Upper lobe of left lung (tissue), 6 donors: ENCODE measurements at regions not wholly inside any gene's neighbourhood (a gene's known extent, or its start where the extent isn't known, plus 50 kb on each side); places are given as distances from the start of the nearest gene placed in this dataset.

Experiments
- ATAC-seq, 2 donors: fragments of 200-7000 bp; cut with Tn5 transposase; one replicate each; pipeline ENCODE4 v1.9.1; 2022; ENCODE audit warnings: mild to moderate bottlenecking in 2 of 2, moderate library complexity in 2 of 2; ENCODE audit not compliant: low FRiP score in 2 of 2
- DNase-seq, 2 donors: peaks; one replicate each; pipeline ENCODE4 v3.0.0-alpha.2; 2019 to 2020
- H3K27ac ChIP-seq, 4 donors: fragments of 200-600 bp; sonication (generic); one replicate each; pipeline ENCODE4 v1.5.1; 2016 to 2019
- H3K27me3 ChIP-seq, 4 donors: fragments of 200-600 bp; sonication (generic); one replicate each; pipeline ENCODE4 v1.5.1; 2017 to 2019
- H3K36me3 ChIP-seq, 4 donors: fragments of 200-600 bp; sonication (generic); one replicate each; pipeline ENCODE4 v1.5.1; 2016 to 2019
- H3K4me1 ChIP-seq, 4 donors: fragments of 200-600 bp; sonication (generic); one replicate each; pipeline ENCODE4 v1.5.1; 2018 to 2019
- H3K4me3 ChIP-seq, 4 donors: fragments of 200-600 bp; sonication (generic); one replicate each; pipeline ENCODE4 v1.5.1; 2017 to 2019; ENCODE audit warnings: mild to moderate bottlenecking in 2 of 4, moderate library complexity in 1 of 4
- H3K9me3 ChIP-seq, 4 donors: fragments of 200-600 bp; sonication (generic); one replicate each; pipeline ENCODE4 v1.5.1; 2018 to 2019
- CTCF ChIP-seq, 6 experiments: fragments of 450-650 bp in 4 of 6; fragments of 200-600 bp in 2 of 6; sonication (generic) in 2 of 6; IDR thresholded peaks; one replicate each; pipeline ENCODE4 v1.5.1; 2016 to 2019; ENCODE audit warnings: antibody characterized with exemption in 6 of 6
- EP300 ChIP-seq, 4 donors: sonication (generic); formaldehyde crosslinking; IDR thresholded peaks; one replicate each; pipeline ENCODE4 v1.5.1; 2017; ENCODE audit warnings: antibody characterized with exemption in 4 of 4, control low read depth in 2 of 4
- POLR2A ChIP-seq, 4 donors: fragments of 450-650 bp; IDR thresholded peaks; one replicate each; pipeline ENCODE4 v1.5.1; 2016 to 2017; ENCODE audit warnings: antibody characterized with exemption in 4 of 4, mild to moderate bottlenecking in 2 of 4
- POLR2AphosphoS5 ChIP-seq, 2 donors: sonication (generic); formaldehyde crosslinking; IDR thresholded peaks; one replicate each; pipeline ENCODE4 v1.5.1; 2017; ENCODE audit warnings: antibody characterized with exemption in 2 of 2
- WGBS, 2 donors: methylation state at CpG; one replicate each; pipeline ENCODE4 v1.1.5; 2017 to 2018; 5-methylcytosine and 5-hydroxymethylcytosine counted together
- donor health status: DM: no; HTN: no; CAD: no; lungs with moderate emphysema.
- donor health status: DM: no; HTN: yes; CAD: no; lungs with severe emphysema.

- ATAC-seq, result no peak
- no peaks in the 10 kb centered on the region for H3K9me3 ChIP-seq
- H3K4me3 ChIP-seq, result no peak overlapping the region
- no peaks in the 10 kb centered on the region for H3K27me3 ChIP-seq
- TF ChIP-seq EP300 (IDR thresholded peaks at IDR 0.05) (no peak), CTCF (IDR thresholded peaks at IDR 0.05) (no peak), POLR2AphosphoS5 (IDR thresholded peaks at IDR 0.05) (no peak), POLR2A (IDR thresholded peaks at IDR 0.05) (no peak)
- no peak for DNase-seq
- H3K4me1 ChIP-seq, result no peaks in the 10 kb centered on the region
- H3K27ac ChIP-seq, result no peak overlapping the region
- no peaks in the 10 kb centered on the region for H3K36me3 ChIP-seq
Observed at GRCh38 chr9:30125881-30126280, 2258.6 kb upstream of the ACO1 start.

- TF ChIP-seq POLR2A (IDR thresholded peaks at IDR 0.05) (no peak), CTCF (IDR thresholded peaks at IDR 0.05) (no peak), POLR2AphosphoS5 (IDR thresholded peaks at IDR 0.05) (no peak), EP300 (IDR thresholded peaks at IDR 0.05) (no peak)
- no peak overlapping the region for H3K4me3 ChIP-seq
- no peaks in the 10 kb centered on the region for H3K36me3 ChIP-seq
- no peaks in the 10 kb centered on the region for H3K27me3 ChIP-seq
- H3K9me3 ChIP-seq, result no peaks in the 10 kb centered on the region
- DNase-seq, result no peak
- no peak for ATAC-seq
- H3K4me1 ChIP-seq, result no peaks in the 10 kb centered on the region
- H3K27ac ChIP-seq, result no peak overlapping the region
Observed at GRCh38 chr9:30127371-30127770, 2257.1 kb upstream of the ACO1 start.

DNA sequence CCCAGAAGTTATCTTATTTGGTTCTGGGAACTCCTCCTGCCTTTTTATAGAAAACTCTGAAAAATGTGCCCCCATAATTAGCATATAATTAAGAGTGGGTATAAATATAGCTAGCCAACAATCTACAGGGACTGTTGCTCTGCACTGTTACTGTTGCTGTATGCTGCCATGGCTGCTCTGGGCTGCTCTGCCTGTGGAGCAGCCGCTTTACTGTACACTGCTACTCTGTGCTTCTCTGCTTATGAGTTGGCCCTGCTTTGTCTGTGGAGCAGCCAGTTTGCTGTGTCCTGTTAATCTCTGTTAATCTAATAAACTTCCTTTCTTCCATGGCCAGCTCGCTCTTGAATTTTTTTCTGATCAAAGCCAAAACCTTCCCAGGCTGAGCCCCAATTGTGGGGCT lies 2244.0 kb upstream of the ACO1 start:
- Histone ChIP-seq H3K27me3 (no peaks in the 10 kb centered on the region), H3K36me3 (no peaks in the 10 kb centered on the region), H3K4me3 (no peak overlapping the region), H3K9me3 (no peaks in the 10 kb centered on the region), H3K4me1 (no peaks in the 10 kb centered on the region), H3K27ac (no peak overlapping the region)
- whole genome bisulfite sequencing, 2 donors, result 62 to 83% methylated on average over 1 to 2 of the region's 2 CpGs
- DNase-seq, result no peak
- TF ChIP-seq EP300 (IDR thresholded peaks at IDR 0.05) (no peak), POLR2A (IDR thresholded peaks at IDR 0.05) (no peak), CTCF (IDR thresholded peaks at IDR 0.05) (no peak), POLR2AphosphoS5 (IDR thresholded peaks at IDR 0.05) (no peak)
- no peak for ATAC-seq

GRCh38 chr9:30160570-30160969 lies 2223.9 kb upstream of the ACO1 start:
- ATAC-seq, result no peak
- Histone ChIP-seq H3K27me3 (no peaks in the 10 kb centered on the region), H3K27ac (no peak overlapping the region), H3K36me3 (no peaks in the 10 kb centered on the region), H3K4me3 (no peak overlapping the region), H3K9me3 (no peaks in the 10 kb centered on the region), H3K4me1 (no peaks in the 10 kb centered on the region)
- no peak for DNase-seq
- WGBS, 2 donors, result 72 to 74% methylated on average over 7 of the region's 7 CpGs
- TF ChIP-seq EP300 (IDR thresholded peaks at IDR 0.05) (no peak), CTCF (IDR thresholded peaks at IDR 0.05) (no peak), POLR2AphosphoS5 (IDR thresholded peaks at IDR 0.05) (no peak), POLR2A (IDR thresholded peaks at IDR 0.05) (no peak)

DNA sequence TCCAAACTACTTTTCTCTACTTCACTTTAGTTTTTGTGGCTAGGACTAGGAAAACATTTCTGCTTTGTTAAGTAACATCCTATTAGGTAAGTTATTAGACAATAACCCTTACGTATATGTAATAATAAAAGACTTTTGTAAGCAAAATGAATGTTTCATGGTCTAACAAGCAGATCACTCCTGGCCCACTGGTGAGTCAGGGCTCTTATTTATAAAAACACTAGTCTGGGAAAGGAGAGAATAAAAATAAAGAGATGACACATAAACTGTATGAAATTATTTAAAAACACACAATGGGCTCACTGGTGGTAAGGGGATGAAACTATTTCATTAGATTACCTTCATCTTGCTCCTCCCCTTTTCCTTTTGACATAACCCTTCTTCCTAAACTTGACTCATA lies 2212.2 kb upstream of the ACO1 start:
- no peaks in the 10 kb centered on the region for H3K9me3 ChIP-seq
- no peaks in the 10 kb centered on the region for H3K27me3 ChIP-seq
- H3K36me3 ChIP-seq, result no peaks in the 10 kb centered on the region
- TF ChIP-seq CTCF (IDR thresholded peaks at IDR 0.05) (no peak), POLR2A (IDR thresholded peaks at IDR 0.05) (no peak)
- H3K4me1 ChIP-seq, result no peaks in the 10 kb centered on the region
- no peak overlapping the region for H3K4me3 ChIP-seq
- 74 to 85% methylated on average over 1 of the region's 1 CpG for WGBS, 2 donors
- ATAC-seq (no peak), DNase-seq (no peak)
- no peak overlapping the region for H3K27ac ChIP-seq
